Muscle of arm (tissue), 1 donor: ENCODE measurements at regions not wholly inside any gene's neighbourhood (a gene's known extent, or its start where the extent isn't known, plus 50 kb on each side); places are given as distances from the start of the nearest gene placed in this dataset.
"Not testable (repeated sequence)": the region's sequence is repeated elsewhere in the genome, so short reads cannot be mapped to it uniquely, and the experiment has no call there.

ENCODE experiments used
- DNase-seq: peaks from one replicate; pipeline ENCODE4 v3.0.0-alpha.2; 2013

- not testable (repeated sequence) for DNase-seq
Measured at GRCh38 chr14:106184771-106185170, 658.4 kb downstream of the TMEM121 start.

- DNase-seq = not testable (repeated sequence)
Measured at GRCh38 chr14:106185174-106185836, 658.9 kb downstream of the TMEM121 start.

- no peak for DNase-seq
Measured at GRCh38 chr14:106185837-106186233, 659.5 kb downstream of the TMEM121 start.

- no peak for DNase-seq
Measured at GRCh38 chr14:106187216-106187615, 660.8 kb downstream of the TMEM121 start.

GRCh38 chr14:106192701-106193100, 666.3 kb downstream of the TMEM121 start:
- not testable (repeated sequence) for DNase-seq

GRCh38 chr14:106196459-106196858, 670.1 kb downstream of the TMEM121 start:
- not testable (repeated sequence) for DNase-seq

- not testable (repeated sequence) for DNase-seq
Measured at GRCh38 chr14:106197264-106197663, 670.9 kb downstream of the TMEM121 start.

GRCh38 chr14:106199097-106199496, 672.7 kb downstream of the TMEM121 start:
- no peak for DNase-seq

- no peak for DNase-seq
Measured at GRCh38 chr14:106200541-106201315, 674.3 kb downstream of the TMEM121 start.

GRCh38 chr14:106201376-106201775, 675.0 kb downstream of the TMEM121 start:
- no peak for DNase-seq

GRCh38 chr14:106203438-106203837, 677.1 kb downstream of the TMEM121 start:
- no peak for DNase-seq

GRCh38 chr14:106204063-106204462, 677.7 kb downstream of the TMEM121 start:
- no peak for DNase-seq

GRCh38 chr14:106207316-106207715, 680.9 kb downstream of the TMEM121 start:
- DNase-seq = no peak

- no peak for DNase-seq
Measured at GRCh38 chr14:106208794-106209193, 682.4 kb downstream of the TMEM121 start.

- no peak for DNase-seq
Measured at GRCh38 chr14:106209755-106210154, 683.4 kb downstream of the TMEM121 start.

GRCh38 chr14:106210650-106211049, 684.3 kb downstream of the TMEM121 start:
- DNase-seq = no peak

GRCh38 chr14:106211334-106211900, 685.0 kb downstream of the TMEM121 start:
- DNase-seq = no peak

- no peak for DNase-seq
Measured at GRCh38 chr14:106215229-106215628, 688.8 kb downstream of the TMEM121 start.

- DNase-seq = no peak
Measured at GRCh38 chr14:106216679-106217078, 690.3 kb downstream of the TMEM121 start.

GRCh38 chr14:106218174-106218573, 691.8 kb downstream of the TMEM121 start:
- no peak for DNase-seq

GRCh38 chr14:106222311-106222710, 695.9 kb downstream of the TMEM121 start:
- DNase-seq = no peak

GRCh38 chr14:106222731-106223130, 696.3 kb downstream of the TMEM121 start:
- no peak for DNase-seq

GRCh38 chr14:106227793-106228192, 701.4 kb downstream of the TMEM121 start:
- DNase-seq = no peak
